VCaP (cell line): ENCODE measurements at regions not wholly inside any gene's neighbourhood (a gene's known extent, or its start where the extent isn't known, plus 50 kb on each side); places are given as distances from the start of the nearest gene placed in this dataset.

Source experiments
- H3K27ac ChIP-seq: fragments of 450-650 bp; 2 replicates; pipeline ENCODE4 v1.5.1; 2017
- TF ChIP-seq, protein P1 (sequence below): fragments of 450-650 bp; conservative IDR thresholded peaks from 2 replicates; pipeline ENCODE4 v1.5.1; 2017; ENCODE audit warnings: mild to moderate bottlenecking, moderate library complexity

DNA sequence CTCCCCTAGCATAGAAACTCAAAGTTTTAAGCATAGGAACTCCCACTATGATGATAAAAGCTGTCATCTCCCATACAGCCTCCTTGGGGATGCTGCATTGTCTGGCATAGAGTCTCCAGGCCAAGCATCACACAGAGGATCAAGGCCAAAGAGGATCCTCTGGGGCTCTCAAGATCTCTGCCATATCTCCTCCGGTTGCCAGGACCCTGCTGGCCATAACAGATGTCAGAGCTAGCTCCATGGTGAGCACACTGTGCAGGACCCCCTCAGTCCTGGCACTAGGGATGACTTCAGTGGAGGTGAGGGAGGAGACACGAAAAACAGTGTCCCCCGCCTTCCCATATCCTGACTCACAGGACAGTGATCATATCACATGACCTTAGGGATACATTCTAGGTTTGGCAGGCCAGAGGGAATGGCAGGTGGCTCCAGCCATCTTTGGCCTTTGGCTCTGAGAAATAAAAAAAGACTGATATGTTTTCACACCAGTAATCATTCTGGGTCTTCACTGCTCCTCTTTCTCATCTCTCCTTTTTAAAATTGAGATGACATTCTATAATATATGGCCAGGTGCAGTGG, 235.0 kb downstream of the MYCN start:
- TF ChIP-seq, protein P1, sequence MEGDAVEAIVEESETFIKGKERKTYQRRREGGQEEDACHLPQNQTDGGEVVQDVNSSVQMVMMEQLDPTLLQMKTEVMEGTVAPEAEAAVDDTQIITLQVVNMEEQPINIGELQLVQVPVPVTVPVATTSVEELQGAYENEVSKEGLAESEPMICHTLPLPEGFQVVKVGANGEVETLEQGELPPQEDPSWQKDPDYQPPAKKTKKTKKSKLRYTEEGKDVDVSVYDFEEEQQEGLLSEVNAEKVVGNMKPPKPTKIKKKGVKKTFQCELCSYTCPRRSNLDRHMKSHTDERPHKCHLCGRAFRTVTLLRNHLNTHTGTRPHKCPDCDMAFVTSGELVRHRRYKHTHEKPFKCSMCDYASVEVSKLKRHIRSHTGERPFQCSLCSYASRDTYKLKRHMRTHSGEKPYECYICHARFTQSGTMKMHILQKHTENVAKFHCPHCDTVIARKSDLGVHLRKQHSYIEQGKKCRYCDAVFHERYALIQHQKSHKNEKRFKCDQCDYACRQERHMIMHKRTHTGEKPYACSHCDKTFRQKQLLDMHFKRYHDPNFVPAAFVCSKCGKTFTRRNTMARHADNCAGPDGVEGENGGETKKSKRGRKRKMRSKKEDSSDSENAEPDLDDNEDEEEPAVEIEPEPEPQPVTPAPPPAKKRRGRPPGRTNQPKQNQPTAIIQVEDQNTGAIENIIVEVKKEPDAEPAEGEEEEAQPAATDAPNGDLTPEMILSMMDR, result no peak
- no peak overlapping the region for H3K27ac ChIP-seq

DNA sequence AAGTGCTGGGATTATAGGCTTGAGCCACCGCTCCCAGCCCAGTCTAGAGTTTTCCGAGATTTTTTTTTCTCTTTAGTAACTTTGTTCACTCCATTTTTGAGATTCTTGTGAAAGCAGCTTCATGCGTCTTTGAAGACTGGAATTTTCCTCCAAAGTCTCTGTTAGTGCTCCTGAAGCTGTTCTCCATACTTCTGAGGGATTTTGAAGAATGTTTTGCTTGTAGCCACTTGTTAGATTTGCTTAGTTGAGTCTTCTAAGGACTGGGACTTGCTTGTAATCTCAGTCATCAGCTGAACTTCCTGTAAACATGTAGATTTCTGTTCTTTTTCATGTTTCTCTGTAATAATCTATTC, 234.3 kb downstream of the MYCN start:
- no peak overlapping the region for H3K27ac ChIP-seq
- TF ChIP-seq, protein P1, result no peak

DNA sequence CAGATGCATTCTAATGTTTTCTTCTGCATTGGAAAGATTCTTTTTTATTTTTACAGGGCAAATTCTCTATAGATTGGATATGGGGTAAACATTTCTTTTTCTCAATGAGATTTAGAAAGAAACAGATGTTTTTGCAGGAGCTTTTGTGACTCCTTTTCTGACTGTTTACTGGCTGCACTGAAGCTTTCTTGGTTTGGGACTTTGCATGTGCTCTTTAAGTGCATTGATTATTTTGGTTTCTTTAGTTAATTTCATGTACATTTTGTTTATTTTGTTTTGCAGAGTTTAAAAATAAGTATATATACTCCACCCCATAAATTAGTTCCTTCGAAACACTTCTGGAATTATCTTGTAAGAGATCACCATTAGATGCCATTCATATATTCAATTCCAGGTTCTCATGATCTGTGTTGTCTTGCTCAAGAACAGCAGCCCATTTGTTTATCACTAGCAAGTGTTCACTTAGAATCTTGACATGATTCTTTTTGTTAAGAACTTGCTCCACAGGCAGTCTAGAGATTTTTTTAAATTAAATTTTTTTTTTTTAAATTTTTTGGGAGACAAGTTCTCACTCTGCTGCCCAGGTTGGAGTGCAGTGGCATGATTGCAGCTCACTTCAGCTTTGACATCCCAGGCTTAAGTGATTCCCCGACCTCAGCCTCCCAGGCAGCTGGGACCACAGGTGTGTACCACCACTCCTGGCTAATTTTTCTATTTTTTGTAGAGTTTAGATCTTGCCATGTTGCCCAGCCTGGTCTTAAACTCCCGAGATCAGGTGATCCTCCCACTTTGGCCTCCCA, 233.7 kb downstream of the MYCN start:
- H3K27ac ChIP-seq, result no peak overlapping the region
- TF ChIP-seq, protein P1, result no peak

DNA sequence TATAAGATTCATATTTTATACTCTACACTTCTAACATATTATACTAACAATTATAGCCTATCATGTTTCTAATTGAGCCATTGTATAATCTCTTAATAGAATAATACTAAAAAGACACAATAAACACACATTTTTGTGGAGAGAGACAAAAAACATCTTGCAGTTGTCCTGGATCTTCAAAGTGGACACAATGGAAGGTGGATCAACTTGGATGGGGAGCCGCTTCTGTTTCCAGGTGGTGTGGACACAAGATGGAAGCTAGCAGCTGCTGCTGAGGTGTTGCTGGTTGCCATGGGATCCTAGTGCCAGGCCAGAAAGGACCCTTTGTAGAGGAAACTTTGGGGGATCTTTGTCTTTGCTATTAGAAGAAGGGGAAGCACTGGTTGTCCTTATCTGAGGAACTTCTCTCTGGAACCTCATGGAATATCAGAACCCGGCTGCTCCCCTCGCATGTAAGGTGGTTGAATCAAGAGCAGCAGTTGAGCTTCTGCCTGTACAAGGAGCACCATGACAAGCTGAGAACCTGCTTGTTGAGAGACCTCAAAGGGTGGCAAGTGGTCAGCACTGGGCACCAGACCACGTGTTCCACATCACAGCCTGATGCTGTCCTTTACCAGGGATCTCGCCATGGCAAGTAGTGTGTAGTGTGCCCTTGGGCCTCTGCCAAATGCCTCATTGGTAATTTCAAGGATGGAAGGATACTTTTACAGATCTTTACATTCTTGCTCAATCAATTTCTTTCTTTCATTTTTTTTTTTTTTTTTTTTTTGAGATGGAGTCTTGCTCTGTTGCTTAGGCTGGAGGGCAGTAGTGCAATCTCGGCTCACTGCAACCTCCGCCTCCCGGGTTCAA, 232.2 kb downstream of the MYCN start:
- no peak overlapping the region for H3K27ac ChIP-seq
- TF ChIP-seq, protein P1, result no peak

DNA sequence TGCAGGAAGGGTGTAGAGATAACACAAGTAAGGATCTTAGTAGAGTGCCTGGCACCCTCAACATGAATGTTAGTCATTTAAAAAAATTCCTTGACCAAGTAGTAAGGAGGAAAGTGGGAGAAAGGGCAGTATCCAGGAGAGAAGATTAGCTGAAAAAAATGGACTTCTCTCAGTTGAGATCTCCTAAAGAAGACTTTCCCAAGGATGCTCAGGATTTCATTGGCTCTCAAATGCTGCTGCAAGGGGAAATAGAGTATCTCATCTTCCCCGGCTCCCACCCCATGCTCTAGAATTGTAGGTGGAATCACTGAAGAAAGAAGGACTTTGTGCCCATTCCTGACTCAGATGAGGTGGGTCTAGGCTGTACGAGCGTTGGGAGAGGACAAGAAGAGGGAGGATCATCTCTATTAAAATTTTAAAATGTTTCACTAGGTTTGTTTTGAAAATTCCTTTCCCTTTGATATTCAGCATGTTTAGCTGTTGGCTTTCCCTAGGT, 231.1 kb downstream of the MYCN start:
- no peak overlapping the region for H3K27ac ChIP-seq
- TF ChIP-seq, protein P1, result no peak

DNA sequence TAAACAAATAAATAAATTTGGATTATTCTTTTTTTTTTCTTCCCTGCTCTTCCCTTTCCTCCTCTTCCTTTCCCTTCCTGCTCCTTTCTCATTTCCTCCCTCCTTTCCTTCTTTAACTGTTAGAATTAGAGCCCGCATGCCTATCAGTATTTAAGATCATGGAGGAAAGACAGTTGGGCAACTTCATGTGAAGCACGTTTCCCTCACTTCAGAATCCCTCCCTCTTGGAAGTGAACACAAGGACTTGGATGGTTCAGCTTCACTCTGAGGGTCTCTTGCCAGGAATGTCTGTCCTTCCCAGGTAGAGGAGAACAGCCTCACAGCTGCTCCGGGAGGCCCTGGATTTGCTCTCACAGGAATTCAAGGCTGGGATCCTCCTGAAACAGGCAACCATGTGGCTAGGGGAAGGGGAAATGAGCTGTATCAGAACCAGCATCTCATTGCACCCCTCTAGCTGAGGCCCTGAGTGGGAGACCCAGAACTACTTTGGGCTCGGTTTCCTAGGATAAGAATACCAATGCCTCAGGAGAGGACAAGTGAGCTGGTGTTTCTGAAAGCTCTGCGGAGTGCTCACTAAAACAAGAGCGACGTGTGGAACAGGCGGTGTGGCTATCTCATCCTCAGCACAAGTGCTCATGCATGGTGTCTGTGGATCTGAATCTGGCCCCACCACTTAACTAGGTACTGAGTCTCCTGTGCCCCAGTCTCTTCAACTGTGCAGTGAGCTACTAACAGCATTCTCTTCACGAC, 230.5 kb downstream of the MYCN start:
- TF ChIP-seq, protein P1, result no peak
- H3K27ac ChIP-seq, result no peak overlapping the region
